COR-L47 (cell line): ENCODE measurements at regions not wholly inside any gene's neighbourhood (a gene's known extent, or its start where the extent isn't known, plus 50 kb on each side); places are given as distances from the start of the nearest gene placed in this dataset.
A peak's percentile ranks its signal among the peaks of the same experiment; 100 is the strongest.

ENCODE experiments used
- DNase-seq: peaks from one replicate; lab custom pipeline; 2025; lab: John Stamatoyannopoulos, UW

DNA sequence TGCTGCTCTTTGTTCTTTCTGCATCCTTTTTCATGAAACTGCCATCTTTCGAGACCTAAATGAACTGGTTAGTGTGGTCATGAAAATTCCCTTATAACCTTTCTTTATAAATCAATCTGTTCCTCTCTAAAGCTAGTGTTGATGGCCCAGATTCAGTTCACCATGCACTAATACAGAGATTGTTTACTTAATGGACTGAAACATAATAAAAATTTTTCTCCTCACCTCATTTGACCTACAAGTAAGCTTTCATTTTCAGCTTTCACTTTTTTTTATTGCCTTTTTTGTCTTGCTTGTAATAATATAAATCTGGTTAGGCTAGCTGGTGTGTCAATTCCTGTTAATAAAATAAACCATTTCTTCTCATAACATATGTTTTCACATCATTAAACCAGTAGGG, 183.8 kb downstream of the CCDC59 start:
- peak; percentile 2 for DNase-seq

DNA sequence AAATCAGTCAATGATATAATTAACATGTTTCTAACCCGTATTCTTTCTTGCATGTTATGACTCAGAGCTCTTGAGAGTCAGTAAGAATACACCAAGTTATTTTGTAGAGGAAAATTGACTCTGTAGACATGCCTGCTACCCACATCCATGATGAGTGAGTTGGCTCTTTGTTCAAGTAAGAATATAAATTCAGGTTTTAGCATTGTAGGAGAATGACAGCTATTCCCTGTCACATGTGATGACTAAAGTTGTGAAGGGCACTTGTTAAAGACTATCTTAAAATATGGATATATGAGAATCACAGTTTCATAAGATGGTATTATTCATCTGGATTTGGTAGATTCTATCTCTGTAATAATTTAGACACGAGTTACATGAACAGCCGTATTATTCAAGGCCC, 209.1 kb downstream of the CCDC59 start:
- no peak for DNase-seq

DNA sequence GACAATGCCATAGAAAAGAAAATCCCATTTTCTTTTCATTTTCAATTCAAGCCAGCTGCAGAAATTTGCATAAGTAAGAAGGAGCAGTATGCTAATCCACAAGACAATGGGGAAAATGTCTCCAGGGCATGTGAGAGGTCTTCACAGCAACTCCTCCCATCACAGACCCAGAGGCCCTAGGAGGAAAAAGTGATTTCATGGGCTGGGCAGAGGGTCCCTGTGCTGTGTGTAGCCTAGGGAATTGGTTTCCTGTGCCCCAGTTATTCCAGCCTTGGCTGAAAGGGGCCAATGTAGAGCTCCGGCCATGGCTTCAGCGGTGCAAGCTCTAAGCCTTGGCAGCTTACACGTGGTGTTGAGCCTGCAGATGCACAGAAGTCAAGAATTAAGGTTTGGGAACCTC, 211.4 kb downstream of the CCDC59 start:
- no peak for DNase-seq

DNA sequence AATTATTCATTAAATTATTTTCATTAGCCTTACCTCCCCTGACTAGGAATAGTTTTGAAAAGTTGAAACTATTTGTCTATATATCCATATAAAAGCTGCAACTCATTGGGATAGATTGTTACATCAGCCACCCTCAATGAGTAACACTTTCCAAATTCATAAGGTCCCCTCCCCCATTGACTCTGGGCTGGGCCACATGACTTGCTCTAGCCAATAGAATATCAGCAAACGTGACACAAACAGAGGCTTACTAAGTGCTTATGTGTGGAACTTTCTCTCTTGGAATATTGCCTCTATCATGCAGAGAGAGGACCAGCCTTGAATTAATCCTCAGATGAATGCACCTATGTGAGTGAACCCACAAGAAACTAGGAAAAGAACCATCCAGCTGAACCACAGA, 213.7 kb downstream of the CCDC59 start:
- no peak for DNase-seq

DNA sequence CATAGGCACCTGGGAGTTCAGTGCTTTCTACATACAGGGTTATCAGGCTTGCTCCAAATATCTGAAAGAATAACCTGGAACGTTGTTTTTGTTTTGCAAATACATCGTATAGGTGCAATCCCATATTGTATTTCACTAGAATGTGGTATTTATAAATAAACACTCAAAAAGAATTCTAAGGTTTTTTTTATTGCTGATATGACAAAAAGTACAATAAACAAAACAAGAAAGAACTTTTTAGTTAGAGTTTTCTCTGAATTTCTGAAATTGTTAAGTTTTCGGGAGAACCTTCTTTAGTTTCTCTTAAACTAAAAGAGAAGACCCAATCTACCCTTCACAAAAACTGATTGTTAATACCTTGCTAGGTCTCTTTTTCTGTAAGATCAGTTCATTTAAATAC, 225.8 kb downstream of the CCDC59 start:
- DNase-seq: no peak

DNA sequence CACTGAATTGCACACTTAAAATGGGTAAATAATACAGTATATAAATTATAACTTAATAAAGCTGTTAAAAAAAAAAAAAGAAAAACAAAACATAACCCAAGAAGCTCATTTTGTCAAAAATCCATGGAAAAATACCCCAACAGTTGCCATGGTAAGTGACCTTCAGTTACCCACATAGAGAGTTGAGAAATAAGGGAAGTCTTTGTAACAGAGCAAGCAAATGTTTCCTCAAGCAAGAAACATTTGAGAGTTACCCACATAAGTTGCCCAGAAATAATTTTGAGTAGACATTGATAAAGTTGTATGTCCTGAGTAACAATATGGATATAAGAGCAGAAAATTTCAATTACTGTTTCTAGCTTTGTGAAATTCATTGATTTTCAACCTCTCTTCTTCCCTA, 227.4 kb downstream of the CCDC59 start:
- DNase-seq: no peak

DNA sequence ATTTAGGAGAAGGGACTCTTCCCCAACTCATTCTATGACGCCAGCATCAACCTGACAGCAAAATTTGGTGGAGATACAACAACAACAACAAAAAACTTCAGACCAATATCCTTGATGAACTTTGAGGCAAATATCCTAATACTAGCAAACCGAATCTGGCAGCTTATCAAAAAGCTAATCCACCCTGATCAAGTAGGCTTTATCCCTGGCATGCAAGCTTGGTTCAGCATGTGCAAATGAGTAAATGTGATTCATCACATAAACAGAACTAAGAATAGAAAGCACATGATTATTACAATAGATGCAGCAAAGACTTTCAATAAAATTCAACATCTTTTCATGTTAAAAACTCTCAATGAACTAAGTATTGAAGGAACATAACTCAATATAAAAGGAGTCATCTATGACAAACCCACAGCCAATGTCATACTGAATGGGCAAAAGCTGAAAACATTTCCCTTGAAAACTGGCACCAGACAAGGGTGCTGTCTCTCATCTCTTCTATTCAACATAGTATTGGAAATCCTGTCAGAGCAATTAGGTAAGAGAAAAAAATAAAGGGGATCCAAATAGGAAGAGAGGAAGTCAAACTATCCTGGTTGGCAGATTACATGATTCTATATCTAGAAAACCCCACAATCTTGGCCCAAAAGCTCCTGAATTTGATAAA, 233.3 kb downstream of the CCDC59 start:
- no peak for DNase-seq

DNA sequence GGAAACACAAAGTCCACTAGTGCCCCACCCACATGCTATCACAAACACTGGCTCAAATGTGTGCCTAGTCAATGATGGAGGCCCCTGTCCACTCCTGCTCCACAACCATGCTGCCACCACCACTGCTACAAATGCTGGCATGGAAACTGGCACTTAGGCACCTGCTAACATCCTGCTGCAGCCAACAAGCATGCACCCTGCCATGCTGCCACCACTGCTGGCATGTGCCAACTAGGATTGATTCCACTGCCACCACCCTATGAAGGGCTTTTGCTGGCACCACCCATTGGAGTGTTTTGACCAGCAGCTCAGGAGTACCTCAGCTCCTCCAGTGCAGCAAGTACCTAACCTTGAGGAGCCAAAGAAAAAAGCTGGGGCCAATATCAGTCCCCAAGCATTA, 236.6 kb downstream of the CCDC59 start:
- DNase-seq: no peak

DNA sequence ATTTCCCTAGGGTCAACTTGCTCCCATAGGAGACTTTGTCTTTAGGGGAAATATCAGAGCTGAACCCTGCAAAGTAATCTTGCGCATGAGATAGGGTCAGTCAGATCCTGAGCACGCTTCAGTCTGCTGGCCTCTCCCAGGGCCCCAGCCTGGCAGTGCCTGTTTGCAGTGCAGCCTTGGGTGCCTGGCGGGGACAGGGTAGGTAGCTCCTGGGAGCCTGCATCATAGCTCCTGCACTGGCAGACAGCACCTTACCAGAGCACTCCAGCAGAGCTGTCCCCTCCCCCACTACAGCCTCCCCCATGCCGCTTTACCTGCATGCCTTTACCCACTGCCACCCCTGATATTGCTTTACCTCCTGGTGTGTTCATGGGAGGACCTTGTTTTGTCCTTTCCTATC, 237.3 kb downstream of the CCDC59 start:
- no peak for DNase-seq

DNA sequence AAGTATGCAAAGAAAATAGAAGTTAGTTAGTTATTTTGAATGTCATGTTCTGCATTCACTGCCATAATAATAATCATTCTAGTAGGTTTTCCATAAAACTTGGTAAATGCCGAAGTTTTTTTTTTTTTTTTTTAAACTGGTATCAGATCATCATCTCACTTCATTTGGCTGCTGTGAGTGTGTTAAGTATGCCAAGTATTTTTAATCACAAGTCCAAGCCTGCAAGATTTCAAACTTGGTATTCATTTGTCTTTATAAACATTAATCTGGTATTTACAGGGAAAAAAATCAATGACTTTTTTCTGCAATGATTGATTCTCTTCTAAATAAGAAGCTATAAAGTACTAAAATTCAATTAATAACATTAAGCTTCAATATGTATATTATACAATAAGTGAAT, 248.9 kb downstream of the CCDC59 start:
- DNase-seq: no peak

DNA sequence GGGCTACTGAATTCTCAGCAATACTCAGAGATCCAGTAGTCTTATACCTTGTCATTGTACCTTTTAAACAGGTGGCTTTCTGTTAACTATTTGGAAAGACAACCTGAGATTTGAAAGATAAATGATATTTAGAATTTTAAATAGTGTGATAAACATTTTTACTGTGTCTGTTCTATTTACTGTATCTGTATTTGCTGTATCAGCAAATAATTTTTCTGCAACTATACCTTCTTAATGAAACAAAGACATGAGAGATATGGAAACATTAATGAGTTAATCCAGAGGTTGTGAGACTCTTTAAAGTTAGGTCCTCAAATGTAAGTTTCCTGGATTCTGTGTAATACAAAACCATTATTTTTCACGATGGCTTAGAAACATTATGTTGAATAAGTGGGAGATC, 249.6 kb downstream of the CCDC59 start:
- DNase-seq: no peak

DNA sequence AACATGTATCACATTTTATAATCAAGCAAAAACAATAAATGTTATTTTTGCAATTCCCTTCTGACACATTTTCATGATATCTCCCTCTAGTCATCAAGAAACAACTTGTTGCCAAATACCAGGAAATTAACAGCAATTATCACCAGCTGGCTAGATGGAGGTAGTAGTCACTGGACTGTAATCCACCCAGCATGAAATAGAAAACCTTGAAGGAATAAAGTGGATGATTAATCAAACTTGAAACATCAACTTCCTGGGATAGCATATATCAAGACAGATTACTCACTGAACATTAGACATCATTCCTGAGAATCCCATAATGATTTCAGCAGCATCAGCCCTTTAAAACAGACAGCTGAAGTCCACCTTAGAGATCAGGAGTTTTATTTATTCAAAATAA, 259.0 kb downstream of the CCDC59 start:
- no peak for DNase-seq

DNA sequence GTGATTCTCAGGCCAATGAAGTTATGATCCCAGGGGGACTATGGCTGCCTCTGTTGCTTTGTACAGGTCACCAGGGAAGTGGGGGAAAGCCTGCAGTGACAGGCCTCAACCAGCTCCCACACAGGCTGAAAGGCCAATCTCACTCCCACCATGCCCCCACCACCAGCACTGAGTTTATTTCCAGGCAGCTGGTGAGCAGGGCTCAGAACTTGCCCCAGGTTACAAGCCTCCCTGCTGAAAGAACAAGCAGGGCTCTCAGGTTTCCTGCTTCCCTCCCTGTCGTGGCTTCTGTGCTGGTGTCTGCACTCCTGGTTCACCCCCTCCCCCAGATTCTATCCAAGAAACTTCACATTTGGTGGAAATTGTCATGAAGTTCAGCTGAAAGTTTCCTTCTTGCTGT, 260.3 kb downstream of the CCDC59 start:
- no peak for DNase-seq

DNA sequence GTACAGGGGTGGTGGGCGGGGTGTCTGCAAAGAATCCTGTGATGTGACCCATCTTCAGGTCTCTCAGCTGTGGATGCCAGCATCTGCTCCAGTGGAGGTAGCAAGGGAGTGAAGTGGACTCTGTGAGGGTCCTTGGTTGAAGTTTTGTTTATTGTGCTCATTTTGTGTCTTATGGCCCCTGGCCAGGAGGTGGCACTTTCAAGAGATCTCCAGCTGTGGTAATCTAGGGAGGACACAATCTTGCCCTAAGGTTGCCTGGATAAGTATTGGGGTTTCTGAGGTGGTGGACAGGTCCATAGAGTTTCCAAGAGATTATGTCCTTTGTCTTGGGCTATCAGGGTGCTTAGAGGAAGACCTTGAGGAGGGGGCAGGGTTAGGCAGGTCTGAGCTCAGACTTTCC, 260.7 kb downstream of the CCDC59 start:
- DNase-seq: no peak

DNA sequence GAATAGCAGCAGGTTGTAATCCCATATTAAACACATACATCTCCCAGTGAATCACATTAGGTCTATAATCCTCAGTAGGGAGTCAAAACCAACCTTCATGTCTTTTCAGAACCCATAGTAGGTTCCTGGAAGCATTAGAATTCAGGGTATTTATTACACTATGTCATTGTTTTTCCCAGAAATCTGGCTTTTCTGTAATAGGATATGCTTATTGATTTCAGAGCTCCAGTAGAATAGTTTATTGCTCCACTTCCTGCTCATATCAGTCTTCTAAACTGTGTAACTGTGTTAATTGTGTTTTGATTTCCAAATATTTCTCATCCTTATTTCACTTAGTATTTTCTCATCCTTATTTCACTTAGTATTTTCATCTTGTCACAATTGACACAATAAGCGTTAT, 268.0 kb downstream of the CCDC59 start:
- no peak for DNase-seq

DNA sequence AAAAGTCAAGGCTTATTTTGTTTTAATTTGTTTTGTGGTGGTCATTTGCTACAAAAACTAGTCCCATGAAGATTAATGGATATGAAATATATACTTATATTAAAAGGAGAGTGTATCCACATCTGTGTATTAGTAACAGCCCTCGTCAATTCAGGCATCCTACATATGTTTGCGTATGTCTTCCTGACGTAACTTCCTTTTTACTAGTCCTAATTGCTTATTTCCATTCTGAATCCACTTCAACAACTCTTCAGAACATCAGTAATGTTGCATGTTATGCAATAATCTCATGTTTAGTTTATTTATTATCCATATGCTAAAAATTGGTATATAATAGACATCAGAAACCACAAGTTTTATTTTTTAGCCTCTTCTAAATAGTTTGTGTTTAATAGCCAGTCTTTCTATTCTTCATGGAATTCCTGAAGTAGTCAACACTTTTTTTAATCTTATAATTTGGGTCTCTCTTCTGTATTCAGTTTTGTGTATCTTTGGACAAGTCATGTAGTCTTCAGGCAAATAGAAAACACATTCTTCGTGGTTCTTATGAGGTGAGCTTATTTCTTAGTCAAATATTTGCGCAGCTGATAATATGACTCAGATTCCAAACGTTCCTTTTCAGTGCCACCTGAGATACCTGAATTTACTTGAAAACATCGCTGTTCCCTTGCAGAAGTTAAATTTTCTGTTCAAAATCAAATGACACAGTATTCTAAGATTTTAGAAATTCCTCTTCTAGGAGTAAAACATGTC, 268.6 kb downstream of the CCDC59 start:
- DNase-seq: no peak

DNA sequence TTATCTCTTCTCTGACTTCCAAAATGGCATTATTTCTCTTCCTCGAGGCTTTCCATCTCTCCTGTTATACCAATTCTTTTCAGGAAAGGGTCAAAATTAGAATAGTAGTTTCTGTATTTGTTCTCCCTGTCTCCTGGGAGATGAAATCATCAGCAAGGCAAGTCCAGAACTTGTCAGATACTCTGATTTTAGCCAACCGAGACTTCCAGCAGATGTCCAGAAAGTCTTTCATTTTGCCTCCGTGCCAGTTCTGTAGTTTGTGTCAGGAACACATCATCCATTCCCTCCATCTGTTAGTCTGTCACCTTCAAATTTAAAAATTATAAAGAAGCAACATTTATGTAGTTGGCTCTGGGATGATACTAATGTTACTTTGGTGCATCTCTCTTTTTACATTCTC, 275.7 kb downstream of the CCDC59 start:
- no peak for DNase-seq

DNA sequence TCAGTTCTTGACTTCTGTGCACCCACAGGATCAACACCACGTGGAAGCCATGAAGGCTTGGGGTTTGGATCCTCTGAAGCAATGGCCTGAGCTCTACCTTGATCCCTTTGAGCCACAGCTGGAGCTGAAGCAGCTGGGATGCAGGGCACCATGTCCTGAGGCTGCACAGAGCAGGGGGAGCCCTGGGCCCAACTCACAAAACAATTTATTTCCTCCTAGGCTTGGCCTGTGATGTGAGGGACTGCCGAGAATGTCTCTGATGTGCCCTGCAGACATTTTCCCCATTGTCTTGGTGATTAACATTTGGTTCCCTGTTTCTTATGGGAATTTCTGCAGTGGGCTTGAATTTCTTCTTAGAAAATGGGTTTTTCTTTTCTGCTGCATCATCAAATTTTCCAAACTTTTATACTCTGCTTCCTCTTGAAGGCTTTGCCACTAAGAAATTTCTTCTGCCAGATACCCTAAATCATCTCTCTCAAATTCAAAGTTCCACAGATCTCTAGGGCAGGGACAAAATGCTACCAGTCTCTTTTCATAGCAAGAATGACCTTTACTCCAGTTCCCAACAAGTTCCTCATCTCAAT, 288.2 kb downstream of the CCDC59 start:
- DNase-seq: no peak

DNA sequence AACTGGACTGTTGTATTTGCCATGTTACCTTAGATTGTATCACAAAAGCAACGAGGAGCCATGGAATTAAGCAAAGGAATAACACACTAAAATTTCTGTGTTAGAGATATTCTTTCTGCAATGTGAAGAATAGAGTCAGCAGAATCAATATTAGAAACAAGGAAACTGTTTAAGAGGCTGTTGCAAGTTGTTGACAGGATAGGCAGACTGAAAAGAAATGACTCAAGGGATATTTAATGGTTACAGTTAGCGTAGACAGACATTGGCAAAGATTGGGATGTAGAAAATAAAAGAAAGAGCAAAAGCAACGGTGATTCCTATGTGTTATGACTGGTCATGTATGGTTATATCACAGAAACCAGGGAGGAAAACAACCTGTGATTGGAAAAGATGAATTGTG, 299.0 kb upstream of the PPFIA2 start:
- DNase-seq: no peak

DNA sequence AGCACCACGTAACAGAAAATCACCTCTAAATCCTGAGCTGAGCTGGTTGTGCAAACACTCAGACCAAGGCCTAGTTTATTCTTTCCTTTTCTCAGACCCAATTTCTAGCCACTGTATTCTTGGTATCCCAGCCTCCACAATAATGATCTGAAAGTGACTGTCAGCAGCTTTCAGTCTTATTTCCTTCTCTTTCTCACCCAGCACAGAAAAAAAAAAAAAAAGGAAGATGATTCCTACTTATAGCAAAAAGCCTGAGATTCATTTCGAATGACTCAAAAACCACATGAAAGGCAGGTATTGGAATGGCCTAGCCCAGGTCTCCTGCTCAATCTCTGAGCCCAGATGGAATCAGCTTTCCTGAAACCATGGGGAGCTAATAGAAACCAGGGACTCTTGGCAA, 298.6 kb upstream of the PPFIA2 start:
- DNase-seq: no peak

DNA sequence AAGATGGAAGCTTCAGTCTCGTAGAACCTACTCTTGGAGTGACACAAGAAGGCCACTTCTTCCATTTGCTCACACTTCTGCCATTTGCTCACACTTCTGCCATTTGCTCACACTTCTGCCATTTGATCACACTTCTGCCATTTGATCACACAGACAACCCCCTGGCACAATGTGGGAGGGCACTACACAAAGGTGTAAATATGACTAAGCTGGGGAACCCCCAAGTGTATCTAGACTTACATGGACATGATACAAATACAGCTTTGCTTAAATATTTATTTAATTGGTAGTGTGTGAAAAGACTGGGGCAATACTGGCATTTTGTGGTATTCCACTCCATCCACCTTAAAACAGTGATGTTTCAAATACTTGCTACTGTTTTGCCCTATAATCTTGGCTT, 296.2 kb upstream of the PPFIA2 start:
- DNase-seq: no peak

DNA sequence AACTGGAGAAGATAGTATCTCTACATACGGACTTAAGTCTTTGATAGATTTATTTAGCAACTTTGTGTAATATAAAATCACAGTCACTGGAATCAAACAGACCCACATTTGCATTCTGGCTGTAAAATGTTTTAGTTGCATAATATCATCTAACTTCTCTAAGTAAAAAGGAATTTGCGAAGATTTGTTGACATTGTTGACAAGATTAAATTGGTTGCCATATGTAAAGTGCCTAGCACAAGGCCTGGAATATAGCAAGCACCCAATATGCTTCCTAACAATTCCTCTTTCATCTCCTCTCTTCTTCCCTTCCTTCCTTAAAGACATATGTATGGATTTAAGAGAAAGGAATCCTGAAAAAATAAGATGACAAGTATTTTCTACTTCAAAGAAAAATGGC, 295.4 kb upstream of the PPFIA2 start:
- no peak for DNase-seq

DNA sequence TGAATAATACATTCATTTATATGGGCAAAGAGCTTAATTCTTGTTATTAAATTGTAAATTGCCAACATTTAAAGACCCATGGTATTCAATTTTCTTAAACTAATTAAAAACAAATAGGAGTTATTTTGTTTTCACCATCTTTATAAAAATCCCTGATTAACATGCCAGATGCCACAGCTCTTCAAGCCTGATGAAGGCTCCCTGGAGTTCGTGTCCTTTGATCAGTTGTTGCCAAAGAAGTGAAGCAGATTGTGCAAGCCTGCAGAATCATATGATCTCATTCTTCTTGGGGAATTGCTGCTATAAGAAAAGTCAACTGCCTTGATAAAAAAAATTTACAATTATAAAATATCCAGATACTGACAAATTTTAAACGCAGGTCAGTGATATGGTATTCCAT, 288.3 kb upstream of the PPFIA2 start:
- DNase-seq: no peak
